ENCODE measurements at regions not wholly inside any gene's neighbourhood (a gene's known extent, or its start where the extent isn't known, plus 50 kb on each side); places are given as distances from the start of the nearest gene placed in this dataset.
A peak's percentile ranks its signal among the peaks of the same experiment; 100 is the strongest.

- H3K4me3 ChIP-seq (replicated peaks; ENCODE audit: low read depth, low read length), result no peak overlapping the region
- no peak for TF ChIP-seq CTCF (IDR thresholded peaks at IDR 0.05; ENCODE audit: low read depth, low read length, missing control alignments)
- DNase-seq (ENCODE audit: extremely low read depth, low read depth), result no peak
These were observed 143.8 kb downstream of the GPAT3 start for GRCh38 chr4:83679692-83680091.

- H3K4me3 ChIP-seq (replicated peaks; ENCODE audit: low read depth, low read length), result no peak overlapping the region
- no peak for DNase-seq (ENCODE audit: extremely low read depth, low read depth)
- no peak for TF ChIP-seq CTCF (IDR thresholded peaks at IDR 0.05; ENCODE audit: low read depth, low read length, missing control alignments)
These were observed 143.3 kb downstream of the GPAT3 start for GRCh38 chr4:83679254-83679653.

- H3K4me3 ChIP-seq (replicated peaks; ENCODE audit: low read depth, low read length), result no peak overlapping the region
- no peak for TF ChIP-seq CTCF (IDR thresholded peaks at IDR 0.05; ENCODE audit: low read depth, low read length, missing control alignments)
- DNase-seq (ENCODE audit: extremely low read depth, low read depth), result peak; percentile 16
These were observed 141.7 kb downstream of the GPAT3 start for GRCh38 chr4:83677656-83678055.

GRCh38 chr4:83664741-83665140 is 128.8 kb downstream of the GPAT3 start:
- TF ChIP-seq CTCF (IDR thresholded peaks at IDR 0.05; ENCODE audit: low read depth, low read length, missing control alignments), result no peak
- H3K4me3 ChIP-seq (replicated peaks; ENCODE audit: low read depth, low read length), result no peak overlapping the region
- DNase-seq (ENCODE audit: extremely low read depth, low read depth), result no peak

- H3K4me3 ChIP-seq (replicated peaks; ENCODE audit: low read depth, low read length), result no peak overlapping the region
- no peak for DNase-seq (ENCODE audit: extremely low read depth, low read depth)
- TF ChIP-seq CTCF (IDR thresholded peaks at IDR 0.05; ENCODE audit: low read depth, low read length, missing control alignments), result no peak
These were observed 128.2 kb downstream of the GPAT3 start for GRCh38 chr4:83664071-83664470.

- DNase-seq (ENCODE audit: extremely low read depth, low read depth), result no peak
- no peak overlapping the region for H3K4me3 ChIP-seq (replicated peaks; ENCODE audit: low read depth, low read length)
- TF ChIP-seq CTCF (IDR thresholded peaks at IDR 0.05; ENCODE audit: low read depth, low read length, missing control alignments), result no peak
These were observed 126.3 kb downstream of the GPAT3 start for GRCh38 chr4:83662204-83662603.

- TF ChIP-seq CTCF (IDR thresholded peaks at IDR 0.05; ENCODE audit: low read depth, low read length, missing control alignments), result no peak
- H3K4me3 ChIP-seq (replicated peaks; ENCODE audit: low read depth, low read length), result no peak overlapping the region
- no peak for DNase-seq (ENCODE audit: extremely low read depth, low read depth)
These were observed 125.5 kb downstream of the GPAT3 start for GRCh38 chr4:83661359-83661758.

Data from HFF-Myc (cell line).